H1 (cell line): ENCODE measurements at regions not wholly inside any gene's neighbourhood (a gene's known extent, or its start where the extent isn't known, plus 50 kb on each side); places are given as distances from the start of the nearest gene placed in this dataset.

Experiments
- CTCF ChIA-PET: fragments of 300-600 bp; sonication (Branson Sonifier 250); formaldehyde crosslinking; loops from one replicate; lab custom pipeline; 2021; ENCODE audit not compliant: partially characterized antibody; lab: Charles Lee
- POLR2A ChIA-PET: fragments of 300-600 bp; sonication (Branson Sonifier 250); formaldehyde crosslinking; loops from one replicate; lab custom pipeline; 2021; ENCODE audit warnings: inconsistent platforms; ENCODE audit not compliant: partially characterized antibody; lab: Charles Lee
- DNase-seq, 2 experiments: peaks; one replicate each; pipeline versions ENCODE4 v3.0.0 to v3.0.0-alpha.2; 2010 to 2022; ENCODE audit warnings: low spot score in 2 of 2, low read depth in 1 of 2, mixed read lengths in 1 of 2
- FAIRE-seq: peaks from 2 replicates; lab custom pipeline; 2011; peaks lifted over from hg19 to GRCh38; lab: Jason Lieb, UNC
- H2AFZ ChIP-seq: 2 replicates; pipeline ENCODE4 v1.8.1; 2012; ENCODE audit warnings: low read length, inconsistent platforms
- H2AK5ac ChIP-seq: 2 replicates; pipeline ENCODE4 v1.6.1; 2013; ENCODE audit warnings: low read depth, low read length
- H2BK120ac ChIP-seq: replicated peaks from 2 replicates; pipeline ENCODE3; 2013; ENCODE audit warnings: low read depth, low read length, inconsistent platforms
- H2BK12ac ChIP-seq: 2 replicates; pipeline ENCODE4 v1.6.1; 2013; ENCODE audit warnings: low read depth, low read length
- H2BK15ac ChIP-seq: 2 replicates; pipeline ENCODE4 v1.6.1; 2013; ENCODE audit warnings: low read length
- H2BK20ac ChIP-seq: 2 replicates; pipeline ENCODE4 v1.6.1; 2013; ENCODE audit warnings: low read length
- H2BK5ac ChIP-seq: 2 replicates; pipeline ENCODE4 v1.6.1; 2013; ENCODE audit warnings: low read depth, low read length
- H3K14ac ChIP-seq: 2 replicates; pipeline ENCODE4 v1.6.1; 2013; ENCODE audit warnings: inconsistent platforms; ENCODE audit not compliant: insufficient read length
- H3K18ac ChIP-seq: 2 replicates; pipeline ENCODE4 v1.6.1; 2013; ENCODE audit warnings: low read length; ENCODE audit errors: extremely low read depth
- H3K23ac ChIP-seq: 2 replicates; pipeline ENCODE4 v1.6.1; 2013; ENCODE audit warnings: inconsistent platforms; ENCODE audit not compliant: insufficient read length
- H3K23me2 ChIP-seq: 2 replicates; pipeline ENCODE4 v1.6.1; 2013; ENCODE audit warnings: low read depth, low read length
- H3K27ac ChIP-seq: 2 replicates; pipeline ENCODE4 v1.6.1; 2011; ENCODE audit warnings: low read depth, low read length, inconsistent platforms
- H3K27me3 ChIP-seq, 4 experiments: replicated peaks in 1 of 4; 1 replicate in 1 of 4; 2 replicates in 3 of 4; pipeline versions ENCODE4 v1.6.1 to v1.8.1; 2011 to 2013; ENCODE audit warnings: low read length in 3 of 4, mild to moderate bottlenecking in 3 of 4, inconsistent platforms in 2 of 4, mixed read lengths in 2 of 4, moderate library complexity in 1 of 4; ENCODE audit not compliant: control insufficient read depth in 3 of 4, insufficient read depth in 3 of 4; ENCODE audit errors: extremely low read depth in 1 of 4
- H3K36me3 ChIP-seq, 4 experiments: 2 replicates each; pipeline versions ENCODE4 v1.6.1 to v1.8.1; 2011 to 2013; ENCODE audit warnings: mild to moderate bottlenecking in 4 of 4, low read length in 3 of 4, moderate library complexity in 2 of 4, control low read depth in 1 of 4, inconsistent platforms in 1 of 4; ENCODE audit not compliant: insufficient read depth in 4 of 4, control insufficient read depth in 2 of 4
- H3K4ac ChIP-seq: replicated peaks from 2 replicates; pipeline ENCODE3; 2013; ENCODE audit warnings: low read length, low read depth, mixed read lengths, inconsistent platforms; ENCODE audit not compliant: insufficient read length
- H3K4me1 ChIP-seq, 4 experiments: replicated peaks in 1 of 4; 1 replicate in 1 of 4; 2 replicates in 3 of 4; pipeline versions ENCODE4 v1.6.1 to v1.8.1; 2011 to 2013; ENCODE audit warnings: low read length in 3 of 4, inconsistent platforms in 2 of 4, mixed read lengths in 1 of 4; ENCODE audit not compliant: insufficient read depth in 4 of 4, control insufficient read depth in 3 of 4
- H3K4me2 ChIP-seq, 2 experiments: 2 replicates each; pipeline versions ENCODE4 v1.6.1 to v1.8.1; 2011 to 2013; ENCODE audit warnings: low read depth in 2 of 2, low read length in 2 of 2, control low read depth in 1 of 2, inconsistent platforms in 1 of 2, mild to moderate bottlenecking in 1 of 2; ENCODE audit not compliant: insufficient read depth in 1 of 2
- H3K4me3 ChIP-seq, 4 experiments: fragments of 200-600, 300-600 bp in 1 of 4; sonication (generic), shearing (Covaris generic), sonication (Bioruptor Twin) in 1 of 4; 2 replicates each; pipeline versions ENCODE4 v1.5.1 to v1.8.1; 2011 to 2016; ENCODE audit warnings: low read length in 4 of 4, low read depth in 3 of 4, control low read depth in 2 of 4, inconsistent platforms in 2 of 4, mild to moderate bottlenecking in 2 of 4, mixed read lengths in 1 of 4, moderate library complexity in 1 of 4; ENCODE audit not compliant: insufficient read depth in 2 of 4; ENCODE audit errors: extremely low read depth in 1 of 4
- H3K56ac ChIP-seq: replicated peaks from 2 replicates; pipeline ENCODE3; 2013; ENCODE audit warnings: low read depth, mild to moderate bottlenecking, mixed read lengths, low read length, inconsistent platforms; ENCODE audit not compliant: insufficient read length
- H3K79me1 ChIP-seq: 2 replicates; pipeline ENCODE4 v1.6.1; 2013; ENCODE audit warnings: low read depth, low read length, control low read depth
- H3K79me2 ChIP-seq, 2 experiments: 2 replicates each; pipeline versions ENCODE4 v1.6.1 to v1.8.1; 2012 to 2013; ENCODE audit warnings: low read length in 2 of 2, mild to moderate bottlenecking in 2 of 2, inconsistent platforms in 1 of 2; ENCODE audit not compliant: insufficient read depth in 2 of 2, control insufficient read depth in 1 of 2
- H3K9ac ChIP-seq, 4 experiments: replicated peaks in 1 of 4; 1 replicate in 1 of 4; 2 replicates in 3 of 4; pipeline versions ENCODE4 v1.6.1 to v1.8.1; 2011 to 2013; ENCODE audit warnings: low read depth in 3 of 4, low read length in 3 of 4, control low read depth in 2 of 4, mild to moderate bottlenecking in 2 of 4, moderate library complexity in 2 of 4, inconsistent platforms in 1 of 4; ENCODE audit errors: extremely low read depth in 1 of 4
- H3K9me3 ChIP-seq, 2 experiments: 2 replicates each; pipeline versions ENCODE4 v1.6.1 to v1.8.1; 2012 to 2013; ENCODE audit warnings: mild to moderate bottlenecking in 2 of 2, moderate library complexity in 2 of 2, control low read depth in 1 of 2, inconsistent platforms in 1 of 2, low read depth in 1 of 2, low read length in 1 of 2, mixed read lengths in 1 of 2; ENCODE audit not compliant: insufficient read depth in 2 of 2
- H4K20me1 ChIP-seq, 2 experiments: replicated peaks in 1 of 2; 2 replicates each; pipeline versions ENCODE3 to v1.8.1; 2011 to 2013; ENCODE audit warnings: inconsistent platforms in 2 of 2, low read length in 2 of 2, mild to moderate bottlenecking in 1 of 2; ENCODE audit not compliant: insufficient read depth in 2 of 2, control insufficient read depth in 1 of 2
- H4K5ac ChIP-seq: 2 replicates; pipeline ENCODE4 v1.6.1; 2013; ENCODE audit warnings: low read length, low read depth, mixed read lengths, inconsistent platforms; ENCODE audit not compliant: insufficient read length
- H4K8ac ChIP-seq: 2 replicates; pipeline ENCODE4 v1.8.0; 2013; ENCODE audit warnings: mild to moderate bottlenecking, moderate library complexity, low read length, inconsistent platforms; ENCODE audit not compliant: insufficient read depth; ENCODE audit errors: extremely low read depth
- H4K91ac ChIP-seq: replicated peaks from 2 replicates; pipeline ENCODE3; 2013; ENCODE audit warnings: low read length, mixed read lengths, inconsistent platforms; ENCODE audit not compliant: insufficient read length
- JUND ChIP-seq: IDR thresholded peaks from 2 replicates; pipeline ENCODE4 v1.6.1; 2011; ENCODE audit warnings: mild to moderate bottlenecking, improper control_type of control experiment, low read length
- NRF1 ChIP-seq: IDR thresholded peaks from 2 replicates; pipeline ENCODE4 v1.6.1; 2011; ENCODE audit warnings: mild to moderate bottlenecking, low read depth, low read length, improper control_type of control experiment
- SAP30 ChIP-seq: fragments of 300-600 bp; sonication (generic); IDR thresholded peaks from 2 replicates; pipeline ENCODE4 v1.7.1; 2012; ENCODE audit warnings: low read length, moderate library complexity, mild to moderate bottlenecking, inconsistent platforms; ENCODE audit not compliant: insufficient read depth, insufficient replicate concordance
- USF2 ChIP-seq: IDR thresholded peaks from 2 replicates; pipeline ENCODE4 v1.6.1; 2011; ENCODE audit warnings: low read length, improper control_type of control experiment
- WGBS, 2 experiments: shearing (Covaris generic) in 1 of 2; methylation state at CpG; one replicate each; pipeline versions ENCODE4 v1.1.6 to v1.1.7; 2013 to 2015; ENCODE audit warnings: low lambda C conversion rate in 2 of 2, mixed read lengths in 2 of 2, inconsistent platforms in 1 of 2, low coverage in 1 of 2, missing lambda C conversion rate in 1 of 2; ENCODE audit not compliant: insufficient replicate concordance in 2 of 2, insufficient coverage in 1 of 2, insufficient read length in 1 of 2; ENCODE audit errors: extremely low coverage in 1 of 2, missing lambda C conversion rate in 1 of 2; 5-methylcytosine and 5-hydroxymethylcytosine counted together

- Histone ChIP-seq H3K4me1 (peaks cover 0 to 4% (median 0%) of the 10 kb centered on the region in 4 experiments; a peak in 3 of 7 replicates), H3K4me2 (no peak overlapping the region), H4K5ac (no peak overlapping the region), H3K79me2 (no peaks in the 10 kb centered on the region), H3K18ac (no peak overlapping the region), H3K27ac (no peak overlapping the region), H3K23me2 (no peaks in the 10 kb centered on the region), H3K36me3 (no peaks in the 10 kb centered on the region), H4K91ac (no peak overlapping the region), H3K4me3 (no peak overlapping the region), H3K56ac (no peak overlapping the region), H3K9ac (no peak overlapping the region), H2BK5ac (no peak overlapping the region), H2BK120ac (no peak overlapping the region), H3K79me1 (no peaks in the 10 kb centered on the region), H3K4ac (no peak overlapping the region), H2BK12ac (no peak overlapping the region), H2BK15ac (no peak overlapping the region), H2AK5ac (no peak overlapping the region), H2BK20ac (no peak overlapping the region), H4K8ac (no peak overlapping the region), H3K23ac (no peak overlapping the region), H3K14ac (no peak overlapping the region), H3K27me3 (no peaks in the 10 kb centered on the region), H2AFZ (no peak overlapping the region), H3K9me3 (no peaks in the 10 kb centered on the region), H4K20me1 (no peaks in the 10 kb centered on the region)
- FAIRE-seq, result no peak
- no peak for DNase-seq
- TF ChIP-seq SAP30 (no peak), USF2 (no peak), JUND (no peak), NRF1 (no peak)
- ChIA-PET CTCF (no interaction called here), POLR2A (no interaction called here)
- 99 to 100% methylated on average over 7 to 8 of the region's 8 CpGs for WGBS, 2 experiments
Measured at GRCh38 chr12:24411948-24412347, 462.5 kb upstream of the SOX5 start.
